ENCODE measurements at regions not wholly inside any gene's neighbourhood (a gene's known extent, or its start where the extent isn't known, plus 50 kb on each side); places are given as distances from the start of the nearest gene placed in this dataset.
"Not testable (repeated sequence)": the region's sequence is repeated elsewhere in the genome, so short reads cannot be mapped to it uniquely, and the experiment has no call there.

- TF ChIP-seq CTCF (conservative IDR thresholded peaks at IDR 0.05) (no peak), ZFX (IDR thresholded peaks at IDR 0.05) (no peak)
- no peak overlapping the region for H3K27ac ChIP-seq
Observed at GRCh38 chr11:121869478-121869877, 246.5 kb downstream of the BLID start.

GRCh38 chr11:121866754-121867153 is 249.3 kb downstream of the BLID start:
- TF ChIP-seq ZFX (IDR thresholded peaks at IDR 0.05) (no peak), CTCF (conservative IDR thresholded peaks at IDR 0.05) (no peak)

GRCh38 chr11:121864660-121865059 is 251.4 kb downstream of the BLID start:
- TF ChIP-seq CTCF (conservative IDR thresholded peaks at IDR 0.05), result no peak
- TF ChIP-seq ZFX (IDR thresholded peaks at IDR 0.05), result no peak
- no peak overlapping the region for H3K27ac ChIP-seq

More at GRCh38 chr11:121866754-121867153, 249.3 kb downstream of the BLID start:
- H3K27ac ChIP-seq, result no peak overlapping the region

- no peak overlapping the region for H3K27ac ChIP-seq
- TF ChIP-seq CTCF (conservative IDR thresholded peaks at IDR 0.05) (no peak), ZFX (IDR thresholded peaks at IDR 0.05) (no peak)
Observed at GRCh38 chr11:121863126-121863525, 252.9 kb downstream of the BLID start.

- not testable (repeated sequence) for H3K27ac ChIP-seq
Observed at GRCh38 chr11:121855138-121855537, 260.9 kb downstream of the BLID start.

GRCh38 chr11:121844016-121844415 is 272.0 kb downstream of the BLID start:
- TF ChIP-seq CTCF (conservative IDR thresholded peaks at IDR 0.05) (no peak), ZFX (IDR thresholded peaks at IDR 0.05) (no peak)
- H3K27ac ChIP-seq, result no peak overlapping the region

GRCh38 chr11:121842192-121842585 is 273.8 kb downstream of the BLID start:
- TF ChIP-seq ZFX (IDR thresholded peaks at IDR 0.05) (no peak), CTCF (conservative IDR thresholded peaks at IDR 0.05) (no peak)
- no peak overlapping the region for H3K27ac ChIP-seq

- H3K27ac ChIP-seq, result no peak overlapping the region
- TF ChIP-seq CTCF (conservative IDR thresholded peaks at IDR 0.05) (no peak), ZFX (IDR thresholded peaks at IDR 0.05) (no peak)
Observed at GRCh38 chr11:121841487-121842191, 274.4 kb downstream of the BLID start.

All from C4-2B (cell line).